A673 (cell line): ENCODE measurements at regions not wholly inside any gene's neighbourhood (a gene's known extent, or its start where the extent isn't known, plus 50 kb on each side); places are given as distances from the start of the nearest gene placed in this dataset.

Experiments used
- CTCF ChIP-seq: fragments of 300-800, 200-600 bp; sonication (generic); conservative IDR thresholded peaks from 2 replicates; pipeline ENCODE4 v1.5.1; 2017; ENCODE audit warnings: low read depth, mild to moderate bottlenecking, antibody characterized with exemption, low read length, moderate library complexity, mixed read lengths
- EZH2 ChIP-seq: fragments of 200-600 bp; sonication (generic); IDR thresholded peaks from 2 replicates; pipeline ENCODE4 v1.6.1; 2017; ENCODE audit warnings: borderline replicate concordance, low read depth, mild to moderate bottlenecking, mixed read lengths, antibody characterized with exemption, low read length; ENCODE audit not compliant: poor library complexity, severe bottlenecking

GRCh38 chr5:89315286-89316100 is 432.5 kb upstream of the MEF2C start:
- TF ChIP-seq EZH2 (no peak), CTCF (no peak)
